H9 (cell line): ENCODE measurements at regions not wholly inside any gene's neighbourhood (a gene's known extent, or its start where the extent isn't known, plus 50 kb on each side); places are given as distances from the start of the nearest gene placed in this dataset.

ENCODE experiments used
- DNase-seq: peaks from one replicate; pipeline ENCODE4 v3.0.0-alpha.2; 2017
- H2AFZ ChIP-seq: one replicate; pipeline ENCODE4 v1.6.1; 2013; ENCODE audit warnings: mild to moderate bottlenecking, low read length, control low read depth, moderate library complexity
- H2AK5ac ChIP-seq: 2 replicates; pipeline ENCODE4 v1.6.1; 2013; ENCODE audit warnings: low read length, control low read depth, mixed read lengths; ENCODE audit not compliant: insufficient read length
- H2BK120ac ChIP-seq: one replicate; pipeline ENCODE4 v1.6.1; 2013; ENCODE audit warnings: low read depth, mild to moderate bottlenecking, low read length, control low read depth, inconsistent platforms; ENCODE audit not compliant: poor library complexity, severe bottlenecking
- H2BK12ac ChIP-seq: 2 replicates; pipeline ENCODE4 v1.6.1; 2013; ENCODE audit warnings: low read length, control low read depth, mixed read lengths, low read depth; ENCODE audit not compliant: insufficient read length
- H2BK15ac ChIP-seq: 2 replicates; pipeline ENCODE4 v1.6.1; 2013; ENCODE audit warnings: low read depth, low read length, control low read depth
- H2BK20ac ChIP-seq: one replicate; pipeline ENCODE4 v1.6.1; 2013; ENCODE audit warnings: low read depth, mild to moderate bottlenecking, low read length, control low read depth, inconsistent platforms; ENCODE audit not compliant: poor library complexity, severe bottlenecking
- H2BK5ac ChIP-seq: 2 replicates; pipeline ENCODE4 v1.6.1; 2013; ENCODE audit warnings: low read length, control low read depth, mixed read lengths; ENCODE audit not compliant: insufficient read length
- H3K14ac ChIP-seq: 2 replicates; pipeline ENCODE4 v1.6.1; 2013; ENCODE audit warnings: low read length, control low read depth; ENCODE audit not compliant: insufficient read depth
- H3K18ac ChIP-seq: 2 replicates; pipeline ENCODE4 v1.6.1; 2013; ENCODE audit warnings: low read depth, mild to moderate bottlenecking, mixed read lengths, low read length, control low read depth; ENCODE audit not compliant: insufficient read length
- H3K23ac ChIP-seq: 2 replicates; pipeline ENCODE4 v1.6.1; 2013; ENCODE audit warnings: low read length, control low read depth, mixed read lengths, low read depth; ENCODE audit not compliant: insufficient read length
- H3K23me2 ChIP-seq: 2 replicates; pipeline ENCODE4 v1.6.1; 2013; ENCODE audit warnings: low read depth, mild to moderate bottlenecking, mixed read lengths, low read length, control low read depth; ENCODE audit not compliant: insufficient read length, poor library complexity, severe bottlenecking
- H3K27ac ChIP-seq: 2 replicates; pipeline ENCODE4 v1.5.1; 2013; ENCODE audit warnings: low read length, control low read depth, mixed read lengths, low read depth; ENCODE audit not compliant: insufficient read length
- H3K27me3 ChIP-seq: 2 replicates; pipeline ENCODE4 v1.6.1; 2013; ENCODE audit warnings: low read length, control low read depth, inconsistent platforms; ENCODE audit not compliant: insufficient read depth
- H3K4ac ChIP-seq: 2 replicates; pipeline ENCODE4 v1.6.1; 2013; ENCODE audit warnings: low read depth, mild to moderate bottlenecking, control low read depth, inconsistent platforms, low read length, moderate library complexity
- H3K4me1 ChIP-seq: 2 replicates; pipeline ENCODE4 v1.6.1; 2013; ENCODE audit warnings: low read length, control low read depth, inconsistent platforms; ENCODE audit not compliant: insufficient read depth
- H3K4me2 ChIP-seq: 2 replicates; pipeline ENCODE4 v1.6.1; 2013; ENCODE audit warnings: low read length, control low read depth, mixed read lengths; ENCODE audit not compliant: insufficient read length, insufficient read depth
- H3K56ac ChIP-seq: 2 replicates; pipeline ENCODE4 v1.6.1; 2013; ENCODE audit warnings: low read depth, mild to moderate bottlenecking, mixed read lengths, low read length, control low read depth; ENCODE audit not compliant: insufficient read length
- H3K79me1 ChIP-seq: 2 replicates; pipeline ENCODE4 v1.6.1; 2013; ENCODE audit warnings: low read depth, mild to moderate bottlenecking, moderate library complexity, low read length, control low read depth, inconsistent platforms; ENCODE audit not compliant: insufficient read depth, poor library complexity, severe bottlenecking
- H3K79me2 ChIP-seq: 2 replicates; pipeline ENCODE4 v1.6.1; 2013; ENCODE audit warnings: low read length, control low read depth, inconsistent platforms; ENCODE audit not compliant: insufficient read depth
- H3K9ac ChIP-seq: 2 replicates; pipeline ENCODE4 v1.6.1; 2013; ENCODE audit warnings: low read length, control low read depth, mixed read lengths; ENCODE audit not compliant: insufficient read length; ENCODE audit errors: extremely low read depth
- H3K9me3 ChIP-seq: one replicate; pipeline ENCODE4 v1.6.1; 2013; ENCODE audit warnings: low read depth, low read length, inconsistent platforms; ENCODE audit not compliant: control insufficient read depth
- H3T11ph ChIP-seq: one replicate; pipeline ENCODE4 v1.6.1; 2013; ENCODE audit warnings: mild to moderate bottlenecking, low read length, control low read depth, inconsistent platforms
- H4K20me1 ChIP-seq: one replicate; pipeline ENCODE4 v1.6.1; 2013; ENCODE audit not compliant: control insufficient read depth, insufficient read length, insufficient read depth
- H4K5ac ChIP-seq: 2 replicates; pipeline ENCODE4 v1.6.1; 2013; ENCODE audit warnings: low read depth, mild to moderate bottlenecking, mixed read lengths, low read length, control low read depth; ENCODE audit not compliant: insufficient read length
- H4K8ac ChIP-seq: replicated peaks from 2 replicates; pipeline ENCODE4 v1.6.1; 2013; ENCODE audit warnings: low read length, control low read depth, mixed read lengths, low read depth; ENCODE audit not compliant: insufficient read length
- H4K91ac ChIP-seq: 2 replicates; pipeline ENCODE4 v1.6.1; 2013; ENCODE audit warnings: low read depth, mild to moderate bottlenecking, moderate library complexity, mixed read lengths, low read length, control low read depth; ENCODE audit not compliant: insufficient read length
- H3K27ac Mint-ChIP-seq, 3 experiments: 2 replicates in 2 of 3; 3 replicates in 1 of 3; pipeline ENCODE4 v1.8.0; 2020 to 2021; ENCODE audit warnings: mixed read lengths in 3 of 3, mild to moderate bottlenecking in 1 of 3, moderate library complexity in 1 of 3
- H3K27me3 Mint-ChIP-seq: 2 replicates; pipeline ENCODE4 v1.8.0; 2021; ENCODE audit warnings: low read depth, mild to moderate bottlenecking, moderate library complexity, mixed read lengths
- H3K36me3 Mint-ChIP-seq, 3 experiments: 2 replicates in 2 of 3; 3 replicates in 1 of 3; pipeline ENCODE4 v1.8.0; 2020 to 2021; ENCODE audit warnings: low read depth in 3 of 3, mixed read lengths in 3 of 3; ENCODE audit not compliant: insufficient read depth in 1 of 3
- H3K4me1 Mint-ChIP-seq, 2 experiments: 2 replicates each; pipeline ENCODE4 v1.8.0; 2020; ENCODE audit warnings: mixed read lengths in 2 of 2
- H3K4me3 Mint-ChIP-seq, 2 experiments: 2 replicates in 1 of 2; 3 replicates in 1 of 2; pipeline ENCODE4 v1.8.0; 2020 to 2021; ENCODE audit warnings: mild to moderate bottlenecking in 2 of 2, mixed read lengths in 2 of 2, moderate library complexity in 1 of 2
- H3K9me3 Mint-ChIP-seq, 2 experiments: 2 replicates in 1 of 2; 3 replicates in 1 of 2; pipeline ENCODE4 v1.8.0; 2020; ENCODE audit warnings: mild to moderate bottlenecking in 2 of 2, mixed read lengths in 2 of 2, moderate library complexity in 1 of 2
- CTCF ChIP-seq: fragments of 200-600 bp; sonication (generic); conservative IDR thresholded peaks from 3 replicates; pipeline ENCODE4 v1.8.0; 2021; ENCODE audit warnings: antibody characterized with exemption, mild to moderate bottlenecking
- WGBS: extraction: QIAGEN DNeasy Blood & Tissue Kit; methylation state at CpG from one replicate; pipeline ENCODE4 v1.1.7; 2013; ENCODE audit warnings: missing lambda C conversion rate, low lambda C conversion rate, mixed read lengths; ENCODE audit not compliant: insufficient read length; ENCODE audit errors: extremely low coverage; 5-methylcytosine and 5-hydroxymethylcytosine counted together

GRCh38 chr18:39746201-39746600, 2180.6 kb upstream of the CELF4 start:
- Histone ChIP-seq H3K4ac (no peak overlapping the region), H3K56ac (no peak overlapping the region), H2BK5ac (no peak overlapping the region), H3K27me3 (no peaks in the 10 kb centered on the region), H4K91ac (no peak overlapping the region), H2BK120ac (no peak overlapping the region), H3K27ac (no peak overlapping the region), H3K23ac (no peak overlapping the region), H3K9ac (no peak overlapping the region), H3K23me2 (no peaks in the 10 kb centered on the region), H4K20me1 (no peaks in the 10 kb centered on the region), H2AFZ (no peak overlapping the region), H3K79me1 (no peaks in the 10 kb centered on the region), H2AK5ac (no peak overlapping the region), H3K4me2 (no peak overlapping the region), H4K5ac (no peak overlapping the region), H3T11ph (no peak overlapping the region), H3K9me3 (peaks cover 16% of the 10 kb centered on the region), H3K18ac (no peak overlapping the region), H3K14ac (no peak overlapping the region), H2BK15ac (no peak overlapping the region), H2BK12ac (no peak overlapping the region), H2BK20ac (no peak overlapping the region), H3K4me1 (no peaks in the 10 kb centered on the region), H3K79me2 (no peaks in the 10 kb centered on the region), H4K8ac (no peak overlapping the region)
- Mint-ChIP-seq H3K4me1 (no peaks in the 10 kb centered on the region), H3K27ac (no peak overlapping the region), H3K4me3 (no peak overlapping the region), H3K9me3 (peaks cover 17 to 20% of the 10 kb centered on the region in 2 experiments), H3K36me3 (peaks cover 24 to 29% (median 28%) of the 10 kb centered on the region in 3 experiments), H3K27me3 (no peaks in the 10 kb centered on the region)
- WGBS: no CpG with 5 or more reads among the region's 4 CpGs
- DNase-seq: no peak
- TF ChIP-seq CTCF: no peak
